SK-N-SH (cell line): ENCODE measurements at regions not wholly inside any gene's neighbourhood (a gene's known extent, or its start where the extent isn't known, plus 50 kb on each side); places are given as distances from the start of the nearest gene placed in this dataset.
A peak's percentile ranks its signal among the peaks of the same experiment; 100 is the strongest.

Source experiments
- CTCF ChIA-PET: fragments of 300-600, 350-600 bp; formaldehyde crosslinking; extraction: SDS; loops from one replicate; lab custom pipeline; 2021; lab: Yijun Ruan, JAX
- POLR2A ChIA-PET: fragments of 350-600 bp; sonication (Branson Sonifier 250); formaldehyde crosslinking; extraction: SDS; loops from one replicate; lab custom pipeline; 2020; ENCODE audit warnings: antibody characterized with exemption, inconsistent platforms; lab: Yijun Ruan, JAX
- DNase-seq: peaks from one replicate; pipeline ENCODE4 v3.0.0; 2012
- H2AFZ ChIP-seq: fragments of 200-600 bp; sonication (generic); 2 replicates; pipeline ENCODE4 v1.8.1; 2016; ENCODE audit warnings: antibody characterized with exemption, mild to moderate bottlenecking, low read depth
- H3F3A ChIP-seq: fragments of 200-600 bp; sonication (generic); replicated peaks from 2 replicates; pipeline ENCODE3; 2016; ENCODE audit warnings: antibody characterized with exemption, mild to moderate bottlenecking; ENCODE audit not compliant: insufficient read depth
- H3K27ac ChIP-seq, 2 experiments: fragments of 200-500 bp in 1 of 2; fragments of 200-600 bp in 1 of 2; sonication (Bioruptor generic) in 1 of 2; sonication (generic), shearing (Covaris generic) in 1 of 2; 2 replicates each; pipeline versions ENCODE4 v1.5.1 to v1.6.1; 2014 to 2016; ENCODE audit warnings: low read depth in 2 of 2, inconsistent platforms in 1 of 2, low read length in 1 of 2, mild to moderate bottlenecking in 1 of 2, mixed read lengths in 1 of 2
- H3K27me3 ChIP-seq: fragments of 200-600 bp; sonication (generic), shearing (Covaris generic); 2 replicates; pipeline ENCODE4 v1.6.1; 2016; ENCODE audit warnings: mixed run types; ENCODE audit not compliant: insufficient read depth
- H3K36me3 ChIP-seq, 2 experiments: fragments of 200-500 bp in 1 of 2; fragments of 200-600 bp in 1 of 2; sonication (Bioruptor generic) in 1 of 2; sonication (generic) in 1 of 2; replicated peaks in 1 of 2; 2 replicates each; pipeline versions ENCODE3 to v1.5.1; 2014 to 2016; ENCODE audit warnings: low read length in 1 of 2, mild to moderate bottlenecking in 1 of 2; ENCODE audit not compliant: insufficient read depth in 2 of 2, control insufficient read depth in 1 of 2
- H3K4me1 ChIP-seq, 2 experiments: fragments of 200-500 bp in 1 of 2; fragments of 200-600 bp in 1 of 2; sonication (Bioruptor generic) in 1 of 2; sonication (generic), shearing (Covaris generic) in 1 of 2; 2 replicates each; pipeline versions ENCODE4 v1.5.1 to v1.6.1; 2014 to 2016; ENCODE audit warnings: low read depth in 1 of 2, low read length in 1 of 2, mixed run types in 1 of 2; ENCODE audit not compliant: insufficient read depth in 2 of 2, control insufficient read depth in 1 of 2
- H3K4me2 ChIP-seq: fragments of 200-600 bp; sonication (generic), shearing (Covaris generic); 2 replicates; pipeline ENCODE4 v1.6.1; 2017; ENCODE audit warnings: mixed run types
- H3K4me3 ChIP-seq, 2 experiments: fragments of 200-500 bp in 1 of 2; fragments of 200-600 bp in 1 of 2; sonication (Bioruptor generic) in 1 of 2; sonication (generic), shearing (Covaris generic) in 1 of 2; 2 replicates each; pipeline versions ENCODE4 v1.5.1 to v1.8.1; 2014 to 2016; ENCODE audit warnings: low read depth in 2 of 2, inconsistent platforms in 1 of 2, low read length in 1 of 2, mild to moderate bottlenecking in 1 of 2, mixed read lengths in 1 of 2, moderate library complexity in 1 of 2
- H3K79me2 ChIP-seq: fragments of 200-600 bp; sonication (generic); 2 replicates; pipeline ENCODE4 v1.8.1; 2017; ENCODE audit warnings: mild to moderate bottlenecking; ENCODE audit not compliant: insufficient read depth
- H3K9ac ChIP-seq: fragments of 200-600 bp; sonication (generic); 2 replicates; pipeline ENCODE4 v1.6.1; 2017; ENCODE audit warnings: mixed run types
- H3K9me2 ChIP-seq: fragments of 200-600 bp; sonication (generic); 2 replicates; pipeline ENCODE4 v1.6.1; 2017; ENCODE audit warnings: mixed run types
- H3K9me3 ChIP-seq: fragments of 200-600 bp; sonication (generic); 2 replicates; pipeline ENCODE4 v1.6.1; 2017; ENCODE audit warnings: mixed run types, mild to moderate bottlenecking, moderate library complexity
- H4K20me1 ChIP-seq: fragments of 200-600 bp; sonication (generic); 2 replicates; pipeline ENCODE4 v1.6.1; 2017; ENCODE audit warnings: mild to moderate bottlenecking, mixed run types; ENCODE audit not compliant: insufficient read depth
- ELF1 ChIP-seq: IDR thresholded peaks from 2 replicates; pipeline ENCODE4 v1.4.0; 2012
- FOXM1 ChIP-seq: IDR thresholded peaks from 2 replicates; pipeline ENCODE4 v1.4.0; 2012; ENCODE audit warnings: low read depth, mild to moderate bottlenecking
- GATA2 ChIP-seq: sonication (generic); formaldehyde crosslinking; IDR thresholded peaks from 2 replicates; pipeline ENCODE4 v1.5.0; 2020; ENCODE audit warnings: mild to moderate bottlenecking, missing genetic modification reagents
- JUND ChIP-seq: IDR thresholded peaks from 2 replicates; pipeline ENCODE4 v1.4.0; 2012
- MEF2A ChIP-seq: IDR thresholded peaks from 2 replicates; pipeline ENCODE4 v1.4.0; 2012; ENCODE audit warnings: low read depth, borderline replicate concordance
- NRF1 ChIP-seq: IDR thresholded peaks from 2 replicates; pipeline ENCODE4 v1.6.1; 2012; ENCODE audit warnings: low read depth, mild to moderate bottlenecking, low read length
- POLR2AphosphoS5 ChIP-seq: IDR thresholded peaks from 2 replicates; pipeline ENCODE4 v1.6.1; 2012; ENCODE audit warnings: low read depth, low read length
- RAD21 ChIP-seq: IDR thresholded peaks from 2 replicates; pipeline ENCODE4 v1.6.1; 2012; ENCODE audit warnings: mild to moderate bottlenecking, low read length
- REST ChIP-seq: IDR thresholded peaks from 2 replicates; pipeline ENCODE4 v1.6.1; 2012; ENCODE audit warnings: mild to moderate bottlenecking, low read depth, low read length, moderate library complexity
- WGBS: methylation state at CpG from one replicate; pipeline ENCODE4 v1.1.6; 2017; ENCODE audit warnings: low lambda C conversion rate; 5-methylcytosine and 5-hydroxymethylcytosine counted together

GRCh38 chr20:50297498-50298376, 107.1 kb downstream of the CEBPB start:
- H3K36me3 ChIP-seq: no peaks in the 10 kb centered on the region
- no peaks in the 10 kb centered on the region for H4K20me1 ChIP-seq
- H3K9me2 ChIP-seq: no peaks in the 10 kb centered on the region
- H3F3A ChIP-seq: no peaks in the 10 kb centered on the region
- ChIA-PET CTCF (interaction anchor here (1.0 to 2.0 kb wide), 2 partner anchors 16 to 164 kb away, joined by 3 to 5 read pairs; no protein-coding TSS in a partner anchor), POLR2A (no interaction called here)
- no peaks in the 10 kb centered on the region for H3K79me2 ChIP-seq
- H3K27me3 ChIP-seq: no peaks in the 10 kb centered on the region; the same call in 1 of the 2 replicates
- peaks cover 0 to 8% of the 10 kb centered on the region in 2 experiments; a peak in 1 of 4 replicates for H3K4me1 ChIP-seq
- WGBS: 88% methylated on average over 14 of the region's 14 CpGs
- no peak overlapping the region for H3K4me3 ChIP-seq
- no peak overlapping the region for H3K9ac ChIP-seq
- H2AFZ ChIP-seq: no peak overlapping the region
- TF ChIP-seq ELF1 (no peak), RAD21 (no peak), POLR2AphosphoS5 (no peak), NRF1 (no peak), JUND (no peak), MEF2A (no peak), REST (no peak)
- DNase-seq: no peak
- H3K9me3 ChIP-seq: no peaks in the 10 kb centered on the region
- H3K4me2 ChIP-seq: no peak overlapping the region
- no peak overlapping the region for H3K27ac ChIP-seq

GRCh38 chr20:50298554-50299324, 108.1 kb downstream of the CEBPB start:
- Histone ChIP-seq H3K9me3 (no peaks in the 10 kb centered on the region), H3K27me3 (no peaks in the 10 kb centered on the region; the same call in 1 of the 2 replicates), H3K79me2 (no peaks in the 10 kb centered on the region), H3K36me3 (no peaks in the 10 kb centered on the region), H2AFZ (no peak overlapping the region), H3K4me2 (no peak overlapping the region), H3K4me1 (peaks cover under 1 to 11% of the 10 kb centered on the region in 2 experiments; a peak in 2 of 4 replicates), H3K27ac (no peak overlapping the region), H4K20me1 (no peaks in the 10 kb centered on the region), H3K9ac (no peak overlapping the region), H3K9me2 (no peaks in the 10 kb centered on the region), H3K4me3 (no peak overlapping the region), H3F3A (no peaks in the 10 kb centered on the region)
- ChIA-PET CTCF (no interaction called here), POLR2A (no interaction called here)
- 0 out of 2 replicates have a peak, but pooled peaks have one; percentile 21 for TF ChIP-seq GATA2
- no peak for TF ChIP-seq FOXM1
- 86% methylated on average over 18 of the region's 20 CpGs for WGBS
- no peak for DNase-seq
